ENCODE measurements at regions not wholly inside any gene's neighbourhood (a gene's known extent, or its start where the extent isn't known, plus 50 kb on each side); places are given as distances from the start of the nearest gene placed in this dataset.

- Histone ChIP-seq H3K27me3 (ENCODE audit: insufficient read depth, low read depth, low read length) (no peaks in the 10 kb centered on the region), H3K9me2 (ENCODE audit: insufficient read depth, low read length) (no peaks in the 10 kb centered on the region), H3K27ac (ENCODE audit: low read length) (no peak overlapping the region), H4K20me1 (ENCODE audit: insufficient read depth) (no peaks in the 10 kb centered on the region), H3K4me3 (ENCODE audit: low read length) (no peak overlapping the region), H3K79me2 (replicated peaks; ENCODE audit: insufficient read depth, low read length) (no peaks in the 10 kb centered on the region), H3K9me3 (ENCODE audit: low read length) (no peaks in the 10 kb centered on the region), H2AFZ (ENCODE audit: low read depth, low read length) (no peak overlapping the region), H3F3A (ENCODE audit: insufficient read depth, low read length, poor library complexity, severe bottlenecking) (no peaks in the 10 kb centered on the region), H3K4me2 (ENCODE audit: low read length) (no peak overlapping the region), H3K36me3 (ENCODE audit: insufficient read depth, low read length) (no peaks in the 10 kb centered on the region), H3K9ac (ENCODE audit: low read length) (no peak overlapping the region)
- TF ChIP-seq EP300 (conservative IDR thresholded peaks at IDR 0.05; ENCODE audit: poor library complexity, severe bottlenecking), result no peak
These were observed 280.7 kb downstream of the SLITRK1 start for GRCh38 chr13:83601539-83601938.

GRCh38 chr13:83592095-83592494 lies 290.2 kb downstream of the SLITRK1 start:
- H3K4me3 ChIP-seq (ENCODE audit: low read length), result no peak overlapping the region
- no peak overlapping the region for H2AFZ ChIP-seq (ENCODE audit: low read depth, low read length)
- no peak overlapping the region for H3K4me2 ChIP-seq (ENCODE audit: low read length)
- no peaks in the 10 kb centered on the region for H3K79me2 ChIP-seq (replicated peaks; ENCODE audit: insufficient read depth, low read length)
- H3K27ac ChIP-seq (ENCODE audit: low read length), result no peak overlapping the region
- H3K36me3 ChIP-seq (ENCODE audit: insufficient read depth, low read length), result no peaks in the 10 kb centered on the region
- H3F3A ChIP-seq (ENCODE audit: insufficient read depth, low read length, poor library complexity, severe bottlenecking), result no peaks in the 10 kb centered on the region
- no peak for TF ChIP-seq RAD21 (conservative IDR thresholded peaks at IDR 0.05)
- TF ChIP-seq, protein P1, sequence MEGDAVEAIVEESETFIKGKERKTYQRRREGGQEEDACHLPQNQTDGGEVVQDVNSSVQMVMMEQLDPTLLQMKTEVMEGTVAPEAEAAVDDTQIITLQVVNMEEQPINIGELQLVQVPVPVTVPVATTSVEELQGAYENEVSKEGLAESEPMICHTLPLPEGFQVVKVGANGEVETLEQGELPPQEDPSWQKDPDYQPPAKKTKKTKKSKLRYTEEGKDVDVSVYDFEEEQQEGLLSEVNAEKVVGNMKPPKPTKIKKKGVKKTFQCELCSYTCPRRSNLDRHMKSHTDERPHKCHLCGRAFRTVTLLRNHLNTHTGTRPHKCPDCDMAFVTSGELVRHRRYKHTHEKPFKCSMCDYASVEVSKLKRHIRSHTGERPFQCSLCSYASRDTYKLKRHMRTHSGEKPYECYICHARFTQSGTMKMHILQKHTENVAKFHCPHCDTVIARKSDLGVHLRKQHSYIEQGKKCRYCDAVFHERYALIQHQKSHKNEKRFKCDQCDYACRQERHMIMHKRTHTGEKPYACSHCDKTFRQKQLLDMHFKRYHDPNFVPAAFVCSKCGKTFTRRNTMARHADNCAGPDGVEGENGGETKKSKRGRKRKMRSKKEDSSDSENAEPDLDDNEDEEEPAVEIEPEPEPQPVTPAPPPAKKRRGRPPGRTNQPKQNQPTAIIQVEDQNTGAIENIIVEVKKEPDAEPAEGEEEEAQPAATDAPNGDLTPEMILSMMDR (IDR thresholded peaks at IDR 0.05; ENCODE audit: poor library complexity, severe bottlenecking), result no peak
- TF ChIP-seq EP300 (conservative IDR thresholded peaks at IDR 0.05; ENCODE audit: poor library complexity, severe bottlenecking), result no peak
- TF ChIP-seq, protein P2, sequence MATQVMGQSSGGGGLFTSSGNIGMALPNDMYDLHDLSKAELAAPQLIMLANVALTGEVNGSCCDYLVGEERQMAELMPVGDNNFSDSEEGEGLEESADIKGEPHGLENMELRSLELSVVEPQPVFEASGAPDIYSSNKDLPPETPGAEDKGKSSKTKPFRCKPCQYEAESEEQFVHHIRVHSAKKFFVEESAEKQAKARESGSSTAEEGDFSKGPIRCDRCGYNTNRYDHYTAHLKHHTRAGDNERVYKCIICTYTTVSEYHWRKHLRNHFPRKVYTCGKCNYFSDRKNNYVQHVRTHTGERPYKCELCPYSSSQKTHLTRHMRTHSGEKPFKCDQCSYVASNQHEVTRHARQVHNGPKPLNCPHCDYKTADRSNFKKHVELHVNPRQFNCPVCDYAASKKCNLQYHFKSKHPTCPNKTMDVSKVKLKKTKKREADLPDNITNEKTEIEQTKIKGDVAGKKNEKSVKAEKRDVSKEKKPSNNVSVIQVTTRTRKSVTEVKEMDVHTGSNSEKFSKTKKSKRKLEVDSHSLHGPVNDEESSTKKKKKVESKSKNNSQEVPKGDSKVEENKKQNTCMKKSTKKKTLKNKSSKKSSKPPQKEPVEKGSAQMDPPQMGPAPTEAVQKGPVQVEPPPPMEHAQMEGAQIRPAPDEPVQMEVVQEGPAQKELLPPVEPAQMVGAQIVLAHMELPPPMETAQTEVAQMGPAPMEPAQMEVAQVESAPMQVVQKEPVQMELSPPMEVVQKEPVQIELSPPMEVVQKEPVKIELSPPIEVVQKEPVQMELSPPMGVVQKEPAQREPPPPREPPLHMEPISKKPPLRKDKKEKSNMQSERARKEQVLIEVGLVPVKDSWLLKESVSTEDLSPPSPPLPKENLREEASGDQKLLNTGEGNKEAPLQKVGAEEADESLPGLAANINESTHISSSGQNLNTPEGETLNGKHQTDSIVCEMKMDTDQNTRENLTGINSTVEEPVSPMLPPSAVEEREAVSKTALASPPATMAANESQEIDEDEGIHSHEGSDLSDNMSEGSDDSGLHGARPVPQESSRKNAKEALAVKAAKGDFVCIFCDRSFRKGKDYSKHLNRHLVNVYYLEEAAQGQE (IDR thresholded peaks at IDR 0.05; ENCODE audit: borderline replicate concordance), result no peak
- no peak for TF ChIP-seq TAF1 (IDR thresholded peaks at IDR 0.05; ENCODE audit: low read depth)
- no peak for TF ChIP-seq MXI1 (conservative IDR thresholded peaks at IDR 0.05; ENCODE audit: poor library complexity, severe bottlenecking)
- TF ChIP-seq POLR2AphosphoS5 (IDR thresholded peaks at IDR 0.05), result no peak
- TF ChIP-seq EZH2 (IDR thresholded peaks at IDR 0.05; ENCODE audit: borderline replicate concordance, insufficient read depth, low read length, poor library complexity, severe bottlenecking), result no peak
- no peak for TF ChIP-seq SMC3 (conservative IDR thresholded peaks at IDR 0.05; ENCODE audit: poor library complexity)
- no peak overlapping the region for H3K9ac ChIP-seq (ENCODE audit: low read length)
- H4K20me1 ChIP-seq (ENCODE audit: insufficient read depth), result no peaks in the 10 kb centered on the region
- H3K27me3 ChIP-seq (ENCODE audit: insufficient read depth, low read depth, low read length), result no peaks in the 10 kb centered on the region
- no peaks in the 10 kb centered on the region for H3K9me2 ChIP-seq (ENCODE audit: insufficient read depth, low read length)
- no peaks in the 10 kb centered on the region for H3K9me3 ChIP-seq (ENCODE audit: low read length)

DNA sequence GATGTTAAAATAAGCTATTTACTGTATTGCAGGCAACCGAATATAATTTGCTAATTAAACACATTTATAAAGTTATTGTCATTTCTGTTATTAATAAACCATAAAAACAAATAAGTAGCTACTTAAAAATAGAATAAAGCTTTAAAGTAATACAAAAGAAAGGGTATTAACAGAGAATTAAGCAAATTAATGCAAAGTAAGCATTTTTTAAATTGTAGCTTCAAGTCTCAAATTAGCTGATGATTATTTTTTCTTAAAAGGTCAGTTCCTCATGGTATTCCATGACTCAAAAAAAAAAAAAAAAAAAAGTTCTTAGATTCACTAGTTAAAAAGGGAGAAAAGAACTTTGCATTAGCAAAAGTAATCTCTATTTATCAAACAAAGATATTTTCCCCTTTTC lies 292.5 kb downstream of the SLITRK1 start:
- Histone ChIP-seq H3K27me3 (ENCODE audit: insufficient read depth, low read depth, low read length) (no peaks in the 10 kb centered on the region), H3F3A (ENCODE audit: insufficient read depth, low read length, poor library complexity, severe bottlenecking) (no peaks in the 10 kb centered on the region), H4K20me1 (ENCODE audit: insufficient read depth) (no peaks in the 10 kb centered on the region), H3K9ac (ENCODE audit: low read length) (no peak overlapping the region), H3K4me2 (ENCODE audit: low read length) (no peak overlapping the region), H3K4me3 (ENCODE audit: low read length) (no peak overlapping the region), H3K79me2 (replicated peaks; ENCODE audit: insufficient read depth, low read length) (no peaks in the 10 kb centered on the region), H2AFZ (ENCODE audit: low read depth, low read length) (no peak overlapping the region), H3K9me2 (ENCODE audit: insufficient read depth, low read length) (no peaks in the 10 kb centered on the region), H3K9me3 (ENCODE audit: low read length) (no peaks in the 10 kb centered on the region), H3K36me3 (ENCODE audit: insufficient read depth, low read length) (no peaks in the 10 kb centered on the region), H3K27ac (ENCODE audit: low read length) (no peak overlapping the region)
- TF ChIP-seq, protein P2 (IDR thresholded peaks at IDR 0.05; ENCODE audit: borderline replicate concordance), result no peak
- TF ChIP-seq RAD21 (conservative IDR thresholded peaks at IDR 0.05) (no peak), EZH2 (IDR thresholded peaks at IDR 0.05; ENCODE audit: borderline replicate concordance, insufficient read depth, low read length, poor library complexity, severe bottlenecking) (no peak), EP300 (conservative IDR thresholded peaks at IDR 0.05; ENCODE audit: poor library complexity, severe bottlenecking) (no peak), MXI1 (conservative IDR thresholded peaks at IDR 0.05; ENCODE audit: poor library complexity, severe bottlenecking) (no peak), SMC3 (conservative IDR thresholded peaks at IDR 0.05; ENCODE audit: poor library complexity) (no peak), POLR2AphosphoS5 (IDR thresholded peaks at IDR 0.05) (no peak), TAF1 (IDR thresholded peaks at IDR 0.05; ENCODE audit: low read depth) (no peak)
- TF ChIP-seq, protein P1 (IDR thresholded peaks at IDR 0.05; ENCODE audit: poor library complexity, severe bottlenecking), result no peak
